SKM-1 (cell line): ENCODE measurements at regions not wholly inside any gene's neighbourhood (a gene's known extent, or its start where the extent isn't known, plus 50 kb on each side); places are given as distances from the start of the nearest gene placed in this dataset.
"Not testable (repeated sequence)": the region's sequence is repeated elsewhere in the genome, so short reads cannot be mapped to it uniquely, and the experiment has no call there.

Experiments
- DNase-seq: peaks from one replicate; lab custom pipeline; 2025; ENCODE audit not compliant: unreplicated experiment; lab: John Stamatoyannopoulos, UW

- no peak for DNase-seq
Observed at GRCh38 chr5:96175090-96175489, 213.4 kb upstream of the ELL2 start.

GRCh38 chr5:96173366-96173765, 211.7 kb upstream of the ELL2 start:
- no peak for DNase-seq

- no peak for DNase-seq
Observed at GRCh38 chr5:96172436-96172835, 210.8 kb upstream of the ELL2 start.

GRCh38 chr5:96171973-96172372, 210.3 kb upstream of the ELL2 start:
- not testable (repeated sequence) for DNase-seq

GRCh38 chr5:96170481-96171125, 209.0 kb upstream of the ELL2 start:
- DNase-seq: not testable (repeated sequence)

- not testable (repeated sequence) for DNase-seq
Observed at GRCh38 chr5:96168833-96169232, 207.2 kb upstream of the ELL2 start.

GRCh38 chr5:96159043-96159442, 197.4 kb upstream of the ELL2 start:
- no peak for DNase-seq

- DNase-seq: no peak
Observed at GRCh38 chr5:96157841-96158291, 196.2 kb upstream of the ELL2 start.

- DNase-seq: no peak
Observed at GRCh38 chr5:96157077-96157780, 195.6 kb upstream of the ELL2 start.

- DNase-seq: no peak
Observed at GRCh38 chr5:96155147-96155546, 193.5 kb upstream of the ELL2 start.

- no peak for DNase-seq
Observed at GRCh38 chr5:96151891-96152290, 190.2 kb upstream of the ELL2 start.

GRCh38 chr5:96150007-96150406, 188.4 kb upstream of the ELL2 start:
- no peak for DNase-seq

- no peak for DNase-seq
Observed at GRCh38 chr5:96149546-96149945, 187.9 kb upstream of the ELL2 start.

- DNase-seq: no peak
Observed at GRCh38 chr5:96149021-96149420, 187.4 kb upstream of the ELL2 start.

GRCh38 chr5:96148376-96148775, 186.7 kb upstream of the ELL2 start:
- DNase-seq: no peak

- no peak for DNase-seq
Observed at GRCh38 chr5:96147866-96148265, 186.2 kb upstream of the ELL2 start.

GRCh38 chr5:96146675-96147074, 185.0 kb upstream of the ELL2 start:
- peak; percentile 80 for DNase-seq

- DNase-seq: no peak
Observed at GRCh38 chr5:96144289-96144688, 182.6 kb upstream of the ELL2 start.

GRCh38 chr5:96143450-96143849, 181.8 kb upstream of the ELL2 start:
- no peak for DNase-seq

GRCh38 chr5:96142786-96143434, 181.3 kb upstream of the ELL2 start:
- no peak for DNase-seq

GRCh38 chr5:96142184-96142781, 180.6 kb upstream of the ELL2 start:
- DNase-seq: no peak

GRCh38 chr5:96141749-96142148, 180.1 kb upstream of the ELL2 start:
- DNase-seq: no peak
